ENCODE measurements at regions not wholly inside any gene's neighbourhood (a gene's known extent, or its start where the extent isn't known, plus 50 kb on each side); places are given as distances from the start of the nearest gene placed in this dataset.

DNA sequence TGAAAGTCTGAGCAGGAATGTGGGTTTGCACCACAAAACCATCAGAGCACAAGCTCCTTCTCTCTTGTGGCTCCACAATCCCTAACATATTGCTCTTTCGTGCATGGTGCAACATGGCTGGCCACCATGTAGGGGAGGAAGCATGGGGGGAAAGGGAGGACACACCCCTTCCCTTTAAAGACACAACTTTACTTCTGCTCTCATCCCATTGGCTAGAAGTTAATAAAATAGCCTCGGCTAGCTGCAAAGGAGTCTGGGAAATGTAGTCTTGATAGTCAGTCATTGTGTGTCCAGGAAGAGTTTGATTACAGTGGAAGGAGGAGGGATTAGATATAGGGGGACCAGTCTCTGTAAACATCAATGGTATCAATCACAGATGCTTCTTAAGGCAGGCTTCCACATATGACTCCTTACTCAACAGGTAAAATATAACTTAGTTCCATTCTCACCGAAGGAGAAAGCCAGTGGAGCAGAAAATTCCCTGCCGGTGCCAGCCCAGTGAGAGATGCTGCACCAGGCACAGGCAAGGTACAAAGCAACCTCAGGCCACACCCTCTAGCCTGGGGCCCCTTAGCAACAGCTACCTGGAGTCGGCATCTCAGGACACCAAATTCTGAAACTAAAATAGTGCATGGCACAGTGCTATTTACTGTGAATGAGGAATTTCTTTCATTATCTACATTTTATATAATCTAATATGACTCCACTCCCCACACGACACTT is 124.7 kb upstream of the CTBP2 start:
- Histone ChIP-seq H3K4me1 (ENCODE audit: control insufficient read depth, insufficient read depth, low read length, poor library complexity, severe bottlenecking) (no peaks in the 10 kb centered on the region), H3K36me3 (ENCODE audit: control insufficient read depth, insufficient read depth, low read length) (no peaks in the 10 kb centered on the region), H3K4me3 (ENCODE audit: extremely low read depth, insufficient read depth, low read length, poor library complexity, severe bottlenecking) (no peak overlapping the region), H3K9me3 (ENCODE audit: control insufficient read depth, low read length) (no peaks in the 10 kb centered on the region), H3K27ac (ENCODE audit: low read depth, low read length, severe bottlenecking) (no peak overlapping the region)
- 78 to 95% methylated on average over 2 to 3 of the region's 6 CpGs for WGBS, 2 experiments (ENCODE audit: insufficient coverage in 2 of 2)

GRCh38 chr10:125283836-125284614 is 123.7 kb upstream of the CTBP2 start:
- Histone ChIP-seq H3K4me1 (ENCODE audit: control insufficient read depth, insufficient read depth, low read length, poor library complexity, severe bottlenecking) (no peaks in the 10 kb centered on the region), H3K27ac (ENCODE audit: low read depth, low read length, severe bottlenecking) (no peak overlapping the region), H3K4me3 (ENCODE audit: extremely low read depth, insufficient read depth, low read length, poor library complexity, severe bottlenecking) (no peak overlapping the region), H3K9me3 (ENCODE audit: control insufficient read depth, low read length) (no peaks in the 10 kb centered on the region), H3K36me3 (ENCODE audit: control insufficient read depth, insufficient read depth, low read length) (no peaks in the 10 kb centered on the region)
- 97% methylated on average over 8 to 10 of the region's 11 CpGs for WGBS, 2 experiments (ENCODE audit: insufficient coverage in 2 of 2)

GRCh38 chr10:125283191-125283835 is 123.0 kb upstream of the CTBP2 start:
- H3K4me3 ChIP-seq (ENCODE audit: extremely low read depth, insufficient read depth, low read length, poor library complexity, severe bottlenecking) = no peak overlapping the region
- no peak overlapping the region for H3K27ac ChIP-seq (ENCODE audit: low read depth, low read length, severe bottlenecking)
- H3K9me3 ChIP-seq (ENCODE audit: control insufficient read depth, low read length) = no peaks in the 10 kb centered on the region
- 71 to 73% methylated on average over 2 to 4 of the region's 7 CpGs for WGBS, 2 experiments (ENCODE audit: insufficient coverage in 2 of 2)
- no peaks in the 10 kb centered on the region for H3K36me3 ChIP-seq (ENCODE audit: control insufficient read depth, insufficient read depth, low read length)
- H3K4me1 ChIP-seq (ENCODE audit: control insufficient read depth, insufficient read depth, low read length, poor library complexity, severe bottlenecking) = no peaks in the 10 kb centered on the region

GRCh38 chr10:125281091-125281490 is 120.7 kb upstream of the CTBP2 start:
- no peaks in the 10 kb centered on the region for H3K9me3 ChIP-seq (ENCODE audit: control insufficient read depth, low read length)
- WGBS, 2 experiments (ENCODE audit: insufficient coverage in 2 of 2) = 79 to 85% methylated on average over 6 of the region's 6 CpGs

DNA sequence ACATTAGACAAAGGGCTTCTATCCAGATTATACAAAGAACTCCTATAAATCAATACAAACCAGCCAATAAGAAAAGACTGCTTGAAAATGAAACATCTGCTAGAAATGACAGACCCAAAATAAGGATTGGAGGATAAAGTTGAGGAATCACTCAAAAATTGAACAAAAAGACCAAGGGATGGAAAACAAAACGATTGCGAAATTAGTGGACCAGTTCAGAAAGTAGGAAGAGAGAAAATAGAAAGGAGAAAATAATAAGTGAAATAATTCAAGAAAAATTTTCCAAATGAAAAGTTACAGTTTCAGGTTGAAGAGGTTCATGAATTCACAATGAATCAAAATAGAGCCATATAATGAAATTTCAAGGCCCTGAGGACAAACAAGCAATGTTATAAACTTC is 115.8 kb upstream of the CTBP2 start:
- no peak overlapping the region for H3K27ac ChIP-seq (ENCODE audit: low read depth, low read length, severe bottlenecking)
- H3K36me3 ChIP-seq (ENCODE audit: control insufficient read depth, insufficient read depth, low read length) = no peaks in the 10 kb centered on the region
- H3K9me3 ChIP-seq (ENCODE audit: control insufficient read depth, low read length) = peaks cover 4% of the 10 kb centered on the region
- WGBS, 2 experiments (ENCODE audit: insufficient coverage in 2 of 2) = 100% methylated on average over 1 of the region's 2 CpGs; no CpG with 5 or more reads in 1 of the 2 experiments
- no peak overlapping the region for H3K4me3 ChIP-seq (ENCODE audit: extremely low read depth, insufficient read depth, low read length, poor library complexity, severe bottlenecking)
- no peaks in the 10 kb centered on the region for H3K4me1 ChIP-seq (ENCODE audit: control insufficient read depth, insufficient read depth, low read length, poor library complexity, severe bottlenecking)

More at GRCh38 chr10:125281091-125281490, 120.7 kb upstream of the CTBP2 start:
- Histone ChIP-seq H3K27ac (ENCODE audit: low read depth, low read length, severe bottlenecking) (no peak overlapping the region), H3K4me1 (ENCODE audit: control insufficient read depth, insufficient read depth, low read length, poor library complexity, severe bottlenecking) (no peaks in the 10 kb centered on the region), H3K4me3 (ENCODE audit: extremely low read depth, insufficient read depth, low read length, poor library complexity, severe bottlenecking) (no peak overlapping the region), H3K36me3 (ENCODE audit: control insufficient read depth, insufficient read depth, low read length) (no peaks in the 10 kb centered on the region)

DNA sequence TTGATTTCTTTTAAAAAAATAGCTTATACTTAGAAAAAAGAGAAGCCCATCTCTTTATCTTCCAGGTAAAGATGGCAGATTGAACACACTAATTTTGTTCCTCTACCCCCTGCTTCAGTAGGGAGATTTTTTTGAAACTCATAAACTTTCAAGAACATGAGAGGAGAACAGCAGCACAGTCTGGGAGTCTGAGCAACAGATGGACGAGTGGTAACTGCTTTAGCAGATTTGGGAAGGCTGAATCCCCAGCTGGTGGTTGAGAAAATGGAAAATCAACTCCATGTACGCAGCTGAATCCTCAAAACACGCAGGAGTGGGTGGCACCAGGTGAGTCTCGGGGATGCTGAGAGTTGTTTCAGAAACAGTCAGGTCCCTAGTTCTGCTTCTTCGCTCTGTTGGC is 114.6 kb upstream of the CTBP2 start:
- Histone ChIP-seq H3K36me3 (ENCODE audit: control insufficient read depth, insufficient read depth, low read length) (no peaks in the 10 kb centered on the region), H3K4me3 (ENCODE audit: extremely low read depth, insufficient read depth, low read length, poor library complexity, severe bottlenecking) (no peak overlapping the region), H3K27ac (ENCODE audit: low read depth, low read length, severe bottlenecking) (no peak overlapping the region), H3K9me3 (ENCODE audit: control insufficient read depth, low read length) (peaks cover 4% of the 10 kb centered on the region), H3K4me1 (ENCODE audit: control insufficient read depth, insufficient read depth, low read length, poor library complexity, severe bottlenecking) (no peaks in the 10 kb centered on the region)
- WGBS, 2 experiments (ENCODE audit: insufficient coverage in 2 of 2) = 89 to 94% methylated on average over 2 to 5 of the region's 5 CpGs

- no peaks in the 10 kb centered on the region for H3K36me3 ChIP-seq (ENCODE audit: control insufficient read depth, insufficient read depth, low read length)
- WGBS, 2 experiments (ENCODE audit: insufficient coverage in 2 of 2) = 86 to 94% methylated on average over 3 to 5 of the region's 8 CpGs
- H3K9me3 ChIP-seq (ENCODE audit: control insufficient read depth, low read length) = peaks cover 4% of the 10 kb centered on the region
- no peak overlapping the region for H3K4me3 ChIP-seq (ENCODE audit: extremely low read depth, insufficient read depth, low read length, poor library complexity, severe bottlenecking)
- H3K4me1 ChIP-seq (ENCODE audit: control insufficient read depth, insufficient read depth, low read length, poor library complexity, severe bottlenecking) = no peaks in the 10 kb centered on the region
- H3K27ac ChIP-seq (ENCODE audit: low read depth, low read length, severe bottlenecking) = no peak overlapping the region
Observed at GRCh38 chr10:125273023-125273422, 112.7 kb upstream of the CTBP2 start.

GRCh38 chr10:125269716-125270115 is 109.4 kb upstream of the CTBP2 start:
- 77 to 80% methylated on average over 2 of the region's 2 CpGs for WGBS, 2 experiments (ENCODE audit: insufficient coverage in 2 of 2)
- Histone ChIP-seq H3K4me3 (ENCODE audit: extremely low read depth, insufficient read depth, low read length, poor library complexity, severe bottlenecking) (no peak overlapping the region), H3K27ac (ENCODE audit: low read depth, low read length, severe bottlenecking) (no peak overlapping the region), H3K4me1 (ENCODE audit: control insufficient read depth, insufficient read depth, low read length, poor library complexity, severe bottlenecking) (no peaks in the 10 kb centered on the region), H3K9me3 (ENCODE audit: control insufficient read depth, low read length) (no peaks in the 10 kb centered on the region), H3K36me3 (ENCODE audit: control insufficient read depth, insufficient read depth, low read length) (no peaks in the 10 kb centered on the region)

GRCh38 chr10:125266966-125267365 is 106.6 kb upstream of the CTBP2 start:
- Histone ChIP-seq H3K27ac (ENCODE audit: low read depth, low read length, severe bottlenecking) (no peak overlapping the region), H3K4me1 (ENCODE audit: control insufficient read depth, insufficient read depth, low read length, poor library complexity, severe bottlenecking) (peaks cover 7% of the 10 kb centered on the region), H3K36me3 (ENCODE audit: control insufficient read depth, insufficient read depth, low read length) (no peaks in the 10 kb centered on the region), H3K9me3 (ENCODE audit: control insufficient read depth, low read length) (no peaks in the 10 kb centered on the region), H3K4me3 (ENCODE audit: extremely low read depth, insufficient read depth, low read length, poor library complexity, severe bottlenecking) (no peak overlapping the region)
- WGBS, 2 experiments (ENCODE audit: insufficient coverage in 2 of 2) = 83 to 89% methylated on average over 12 of the region's 13 CpGs

- Histone ChIP-seq H3K4me3 (ENCODE audit: extremely low read depth, insufficient read depth, low read length, poor library complexity, severe bottlenecking) (no peak overlapping the region), H3K9me3 (ENCODE audit: control insufficient read depth, low read length) (no peaks in the 10 kb centered on the region), H3K36me3 (ENCODE audit: control insufficient read depth, insufficient read depth, low read length) (no peaks in the 10 kb centered on the region), H3K27ac (ENCODE audit: low read depth, low read length, severe bottlenecking) (no peak overlapping the region), H3K4me1 (ENCODE audit: control insufficient read depth, insufficient read depth, low read length, poor library complexity, severe bottlenecking) (peaks cover 7% of the 10 kb centered on the region)
- 78 to 83% methylated on average over 13 to 14 of the region's 14 CpGs for WGBS, 2 experiments (ENCODE audit: insufficient coverage in 2 of 2)
Observed at GRCh38 chr10:125266541-125266940, 106.2 kb upstream of the CTBP2 start.

Data from mesodermal cell (in vitro differentiated cells).